NCI-H146 treated with DMSO at 0.1 percent for 48 hours (cell line): ENCODE measurements at regions not wholly inside any gene's neighbourhood (a gene's known extent, or its start where the extent isn't known, plus 50 kb on each side); places are given as distances from the start of the nearest gene placed in this dataset.
"Not testable (repeated sequence)": the region's sequence is repeated elsewhere in the genome, so short reads cannot be mapped to it uniquely, and the experiment has no call there.

Experiments used
- DNase-seq: peaks from one replicate; lab custom pipeline; 2025; ENCODE audit not compliant: unreplicated experiment; lab: John Stamatoyannopoulos, UW

DNA sequence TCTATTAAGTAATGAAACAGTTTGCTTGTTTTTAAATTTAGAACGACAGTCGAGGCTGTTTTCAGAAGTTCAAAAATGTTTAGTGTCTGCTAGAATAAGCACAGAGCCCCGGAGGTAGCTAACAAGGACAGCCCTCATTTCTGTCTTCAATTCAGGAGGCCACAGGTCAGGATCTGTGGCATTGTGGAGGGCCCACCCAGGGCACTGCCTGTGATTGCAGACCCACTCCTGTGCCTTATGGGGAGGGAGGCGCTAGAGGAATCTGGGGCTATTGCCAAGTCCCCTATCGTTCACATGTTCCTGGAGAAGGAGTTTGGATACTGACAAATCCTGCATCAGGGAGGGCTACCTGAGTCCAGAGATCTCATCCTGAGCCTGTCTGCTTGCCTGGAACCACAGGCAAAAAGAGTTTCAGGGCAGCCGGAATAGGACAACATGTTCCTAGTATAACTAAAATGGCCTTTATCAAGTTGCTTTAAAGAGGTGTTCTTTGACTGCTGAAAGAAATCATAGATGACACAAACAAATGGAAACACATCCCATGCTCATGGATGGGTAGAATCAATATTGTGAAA lies 141.5 kb upstream of the ROPN1 start:
- no peak for DNase-seq

DNA sequence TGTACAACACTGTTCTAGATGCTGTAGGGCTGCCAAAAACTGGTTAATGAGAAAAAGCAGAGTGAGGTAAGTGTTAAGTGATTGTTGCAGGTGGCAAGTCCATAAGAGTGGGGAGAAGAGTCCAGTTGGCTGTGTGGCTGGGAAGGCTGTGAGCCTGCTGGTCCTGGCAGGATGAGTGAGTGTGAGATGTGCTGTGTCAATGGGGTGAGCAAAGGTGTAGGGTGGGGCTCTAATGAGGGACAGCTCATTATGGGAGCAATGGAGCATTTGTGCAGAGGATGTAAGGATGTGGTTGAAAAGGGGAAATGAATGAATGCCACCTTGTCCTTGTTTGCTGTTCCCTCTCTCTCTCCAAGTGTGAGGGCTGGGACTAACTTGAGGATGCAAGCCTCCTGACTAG lies 145.3 kb upstream of the ROPN1 start:
- DNase-seq = no peak

DNA sequence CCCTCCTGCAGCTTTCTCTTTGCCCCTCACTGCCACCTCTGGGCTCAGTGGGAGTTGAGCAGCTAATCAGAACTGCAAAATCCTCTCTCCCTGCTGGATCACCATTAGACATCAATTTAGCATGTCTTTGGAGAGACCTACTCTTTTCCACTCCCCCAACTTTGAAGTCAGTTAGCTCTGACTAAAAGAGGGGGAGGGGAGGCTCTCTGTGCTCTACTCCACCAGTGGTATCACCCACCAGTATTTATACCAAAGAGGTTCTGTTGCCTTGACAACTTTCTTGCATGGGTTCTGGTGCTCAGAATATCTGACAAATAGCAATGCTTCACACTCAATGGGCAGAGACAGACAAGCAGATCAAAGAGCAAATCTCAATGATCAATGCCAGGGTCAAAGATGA lies 146.2 kb upstream of the ROPN1 start:
- no peak for DNase-seq

DNA sequence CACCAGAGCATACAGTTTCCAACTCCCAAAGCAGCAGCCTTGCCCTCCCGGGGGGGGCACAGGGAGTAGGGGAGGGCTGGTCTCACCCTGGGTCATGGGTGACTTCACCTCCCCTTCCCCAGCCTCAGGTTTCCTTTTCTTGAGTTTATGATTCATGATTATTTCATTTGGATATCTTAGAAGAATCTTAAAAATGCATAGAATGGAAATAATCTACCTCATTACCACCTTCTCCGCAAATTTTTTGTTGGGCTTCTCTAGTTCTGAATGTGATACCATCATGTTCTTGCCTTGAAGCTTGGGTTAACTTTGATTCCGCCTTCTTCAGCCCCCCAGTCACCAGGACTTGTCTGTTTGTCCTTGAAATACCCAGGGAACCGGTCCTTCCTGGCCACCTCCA lies 148.8 kb upstream of the ROPN1 start:
- no peak for DNase-seq

DNA sequence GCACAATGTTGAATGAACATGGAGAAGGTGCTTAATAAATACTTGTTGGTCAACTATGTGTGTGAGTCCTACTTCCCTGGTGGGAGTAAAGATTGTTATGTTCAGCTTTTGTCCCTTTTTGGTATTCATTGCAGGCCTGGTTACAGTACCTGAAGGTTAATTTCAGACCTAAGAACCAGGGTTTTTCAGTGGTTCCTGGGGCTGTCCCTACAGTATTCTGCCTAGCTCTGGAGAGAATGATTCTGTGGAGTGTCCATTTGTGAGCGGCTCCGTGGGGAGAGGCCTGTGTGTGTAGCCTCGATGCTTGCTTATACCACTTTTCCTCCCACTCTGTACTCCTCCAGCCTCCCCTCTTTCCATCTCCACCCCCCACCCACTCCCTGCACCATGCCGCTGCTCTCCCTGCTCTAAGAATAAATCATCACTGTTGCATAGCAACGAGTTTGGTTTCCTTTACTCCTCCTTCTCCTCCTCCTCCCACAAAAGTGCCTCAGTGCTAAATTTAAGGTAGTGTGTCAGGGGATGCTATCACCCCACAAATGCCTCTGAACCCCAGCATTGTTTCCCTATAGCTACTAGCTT lies 150.6 kb upstream of the ROPN1 start:
- no peak for DNase-seq

DNA sequence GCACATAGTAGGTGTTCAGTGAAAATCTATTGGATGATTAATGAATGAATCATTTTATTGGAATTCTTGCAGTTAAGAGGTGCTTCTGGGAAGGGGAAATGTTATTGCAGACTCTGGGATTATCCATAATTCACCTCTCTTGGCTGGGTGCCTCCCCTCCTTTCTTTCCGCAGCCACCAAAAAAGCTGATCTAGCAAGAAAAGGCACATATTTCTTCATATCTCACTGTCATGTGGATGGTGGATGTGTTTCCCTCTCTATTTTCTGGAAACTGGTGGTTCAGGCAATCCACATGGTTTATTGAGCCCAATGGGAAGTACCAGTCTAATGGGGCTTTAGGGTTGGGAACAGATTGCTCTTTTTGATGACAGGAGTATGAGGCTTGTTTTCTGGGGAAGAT lies 151.1 kb upstream of the ROPN1 start:
- no peak for DNase-seq

DNA sequence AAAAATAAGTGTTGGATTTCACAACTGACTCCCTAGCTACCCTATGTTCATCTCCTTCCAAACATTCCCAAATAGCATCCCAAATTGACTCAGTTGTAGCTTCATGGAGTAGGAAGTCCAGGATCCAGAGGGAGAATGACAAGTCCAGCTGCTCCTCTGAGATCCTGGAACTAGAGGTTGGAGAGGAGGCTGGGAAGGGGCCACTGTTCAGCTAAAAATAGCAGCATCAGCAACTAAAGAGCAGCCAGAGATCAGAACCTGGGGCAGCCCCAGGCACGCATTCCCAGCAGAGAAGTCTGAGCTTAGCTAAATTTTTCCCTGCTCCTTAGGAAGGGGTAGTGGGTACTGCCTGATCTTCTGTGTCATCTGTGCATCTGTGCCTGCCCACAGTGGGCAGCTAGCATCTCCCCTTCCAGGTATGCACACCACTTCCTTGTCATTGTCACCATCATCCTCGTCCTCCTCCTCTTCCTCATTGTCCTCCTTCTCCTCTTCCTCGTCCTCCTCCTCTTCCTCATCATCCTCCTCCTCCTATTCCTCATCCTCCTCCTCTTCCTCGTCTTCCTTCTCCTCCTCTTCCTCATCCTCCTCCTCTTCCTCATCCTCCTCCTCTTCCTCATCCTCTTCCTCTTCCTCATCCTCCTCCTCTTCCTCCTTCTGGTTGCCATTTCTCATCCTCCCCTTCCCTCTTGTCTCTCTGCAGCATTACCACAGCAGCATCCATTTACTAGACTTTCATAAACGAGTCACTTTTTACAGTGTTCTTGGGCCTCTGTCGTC lies 152.3 kb upstream of the ROPN1 start:
- DNase-seq = no peak

DNA sequence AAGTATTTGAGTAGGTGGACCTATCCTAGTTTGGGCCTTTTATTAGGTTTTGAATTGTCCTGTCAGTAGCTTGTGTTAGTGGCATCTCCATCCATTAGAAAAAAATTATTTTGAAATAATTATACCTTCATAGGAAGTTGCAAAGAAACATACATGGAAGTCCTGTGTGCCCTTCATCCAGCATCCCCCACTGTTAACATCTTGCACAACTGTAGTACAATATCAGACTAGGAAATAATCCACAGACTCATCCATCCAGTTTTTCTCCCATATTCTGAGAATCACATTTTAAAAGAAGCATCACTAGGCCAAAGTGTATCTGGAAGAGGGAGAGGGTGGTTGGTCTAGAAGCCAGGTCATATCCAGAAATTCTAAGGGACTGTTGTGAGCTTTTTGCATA lies 155.5 kb upstream of the ROPN1 start:
- DNase-seq = no peak

DNA sequence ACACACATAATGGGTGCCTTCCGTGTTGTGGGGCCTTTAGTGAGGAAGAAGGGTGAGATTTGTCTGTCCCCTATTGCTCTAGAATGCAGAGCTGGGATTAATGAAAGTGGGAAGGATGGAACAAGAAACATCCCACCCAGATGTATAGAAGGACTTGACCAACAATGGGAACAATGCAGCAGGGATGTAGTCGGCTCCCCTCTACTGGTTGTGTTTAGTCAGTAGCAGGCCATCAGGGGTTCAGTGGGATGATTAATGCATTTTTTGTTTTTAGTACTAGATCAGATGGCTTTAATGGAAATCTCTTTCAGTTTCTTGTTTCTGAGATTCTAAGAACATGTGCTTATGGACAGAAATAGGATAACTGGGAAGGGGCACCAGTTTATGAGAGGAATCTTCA lies 156.0 kb upstream of the ROPN1 start:
- no peak for DNase-seq

DNA sequence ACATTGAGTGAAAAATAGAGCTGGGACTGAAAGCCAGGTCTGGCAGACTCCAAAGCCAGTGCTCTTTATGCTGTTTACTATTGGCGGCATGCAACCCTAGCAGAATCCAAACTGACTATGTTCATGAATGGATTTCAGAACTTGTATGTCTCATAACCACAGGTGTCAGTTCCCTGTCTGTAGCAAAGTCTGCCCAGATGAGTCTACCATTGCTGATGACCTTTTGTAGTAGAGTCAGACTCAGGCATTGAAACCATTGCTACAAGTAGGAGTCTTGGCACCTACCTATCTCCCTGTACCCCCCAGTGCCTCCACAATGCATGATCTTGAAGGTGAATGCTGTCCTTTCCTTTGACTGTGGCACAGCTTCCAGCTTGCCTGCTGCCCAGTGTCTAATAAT lies 157.2 kb upstream of the ROPN1 start:
- no peak for DNase-seq

DNA sequence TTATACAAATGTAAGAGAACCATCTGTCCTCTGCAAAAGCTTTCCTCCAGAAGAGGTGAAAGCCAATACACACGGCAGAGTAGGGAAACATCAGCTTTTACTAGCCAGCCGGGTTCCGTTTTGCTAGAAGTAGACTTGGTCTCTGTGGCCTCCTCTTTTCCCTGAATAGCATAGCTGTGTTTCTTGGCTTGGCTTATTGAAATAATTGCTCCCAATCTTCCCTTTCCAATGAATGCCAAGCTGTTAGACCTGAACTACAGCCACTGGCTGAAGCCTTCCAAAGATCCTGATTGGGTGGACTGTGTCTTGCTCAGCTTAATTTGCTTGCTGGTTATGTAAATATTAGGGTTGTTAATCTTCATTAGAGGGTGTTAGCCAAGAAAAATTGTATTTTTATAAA lies 157.8 kb upstream of the ROPN1 start:
- peak; percentile 62 for DNase-seq

DNA sequence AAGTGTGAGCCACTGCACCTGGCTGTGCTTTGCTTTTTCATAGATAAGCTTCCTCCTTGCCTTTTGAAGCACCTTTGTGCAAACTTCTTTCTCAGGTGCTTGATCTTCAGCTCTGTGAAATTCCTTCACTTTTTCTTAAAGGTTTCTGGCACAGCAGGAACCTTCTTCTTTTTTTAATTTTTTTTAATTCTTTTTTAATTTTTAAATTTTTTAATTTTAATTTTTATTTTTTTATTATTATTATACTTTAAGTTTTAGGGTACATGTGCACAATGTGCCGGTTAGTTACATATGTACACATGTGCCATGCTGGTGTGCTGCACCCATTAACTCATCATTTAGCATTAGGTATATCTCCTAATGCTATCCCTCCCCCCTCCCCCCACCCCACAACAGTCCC lies 161.0 kb upstream of the ROPN1 start:
- not testable (repeated sequence) for DNase-seq

DNA sequence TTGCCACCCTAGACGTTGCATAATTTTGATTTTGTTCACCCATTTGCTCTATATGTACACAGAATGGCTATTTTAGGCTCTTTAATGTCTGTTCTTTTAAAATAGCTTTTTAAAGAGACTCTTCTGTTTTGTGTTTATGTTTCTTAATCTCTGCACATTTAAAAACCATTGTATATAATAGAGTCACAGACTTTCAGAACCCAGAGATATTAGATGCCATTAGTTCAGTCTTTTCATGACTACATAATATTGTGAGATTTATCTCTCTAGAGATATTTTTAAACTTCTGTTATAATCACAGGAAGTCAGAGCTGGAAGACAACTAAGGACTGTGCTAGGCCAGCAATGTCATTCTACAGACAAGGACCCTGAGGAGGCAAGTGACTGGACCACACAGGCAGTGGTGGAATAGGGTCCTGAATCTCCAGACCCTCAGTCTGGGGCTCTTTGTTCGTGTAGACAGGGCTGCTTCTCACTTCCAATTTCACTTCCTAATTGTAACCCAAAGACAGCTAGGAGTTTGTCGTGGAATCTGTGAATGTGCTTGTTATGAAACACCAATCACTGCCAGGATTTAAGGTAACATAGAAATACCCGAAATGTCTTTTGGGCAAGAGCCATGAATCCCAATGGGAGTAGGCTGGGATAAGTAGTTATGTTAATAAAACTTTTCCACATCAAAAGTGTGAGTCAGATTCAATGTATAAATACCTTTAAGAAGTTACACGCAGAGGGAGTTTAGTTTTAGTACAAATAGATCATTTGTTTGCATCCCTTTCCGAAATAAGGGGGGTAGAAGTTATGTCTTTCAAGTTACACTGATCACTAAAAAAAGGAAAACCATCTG lies 165.2 kb upstream of the ROPN1 start:
- DNase-seq = no peak

DNA sequence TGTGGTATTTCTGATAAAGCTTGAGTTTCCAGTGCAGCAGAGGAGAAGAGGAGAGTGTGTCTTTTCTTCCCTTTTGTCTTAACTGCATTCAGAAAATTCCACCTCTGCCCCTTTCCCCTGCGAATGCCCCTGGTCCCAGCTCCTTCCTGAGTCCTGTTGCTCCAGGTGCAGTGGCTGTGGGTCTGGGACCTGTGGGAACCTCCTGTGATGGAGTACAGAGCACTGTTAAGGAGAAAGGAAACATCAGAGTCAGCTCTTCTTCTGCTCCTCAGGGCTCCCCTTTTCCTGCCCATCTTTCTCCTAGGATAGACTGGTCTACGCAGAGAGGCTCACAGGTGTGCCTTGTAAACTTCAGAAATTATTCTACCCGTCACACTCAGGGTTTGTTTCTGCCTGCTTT lies 165.8 kb upstream of the ROPN1 start:
- DNase-seq = no peak

DNA sequence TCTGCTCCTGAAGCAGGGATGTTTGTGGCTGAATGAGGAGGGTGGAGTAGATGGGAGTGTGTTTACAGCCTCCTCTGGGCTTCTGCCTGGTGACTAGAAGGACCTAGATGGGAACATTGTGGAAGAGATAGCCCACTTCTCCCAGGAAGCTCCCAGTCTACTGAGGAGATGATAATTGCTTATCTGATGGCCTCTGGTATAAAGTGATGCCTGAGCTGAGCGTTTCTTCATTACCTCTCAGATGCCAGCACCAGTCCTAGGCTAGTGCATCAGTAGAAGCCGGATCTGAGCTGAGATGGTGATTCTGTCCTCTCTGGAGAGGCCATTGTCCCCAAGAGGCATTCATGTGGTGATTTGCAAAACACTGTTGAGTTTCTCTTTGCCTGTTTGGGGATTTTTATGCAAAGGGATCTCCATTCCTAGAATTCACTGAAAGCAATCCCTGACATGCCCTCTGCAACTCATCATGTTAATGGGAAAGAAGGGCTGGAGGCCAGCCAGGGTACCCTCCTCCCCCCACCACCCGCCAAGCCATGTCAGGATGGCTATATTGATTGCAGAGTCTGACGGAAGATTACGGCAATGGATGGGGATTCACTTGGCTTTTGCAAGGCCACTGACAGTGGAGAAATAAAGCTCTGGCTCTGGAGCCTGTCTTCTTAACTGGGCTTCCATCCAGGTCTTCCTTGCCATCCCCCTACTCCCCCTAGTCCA lies 166.4 kb upstream of the ROPN1 start:
- no peak for DNase-seq

DNA sequence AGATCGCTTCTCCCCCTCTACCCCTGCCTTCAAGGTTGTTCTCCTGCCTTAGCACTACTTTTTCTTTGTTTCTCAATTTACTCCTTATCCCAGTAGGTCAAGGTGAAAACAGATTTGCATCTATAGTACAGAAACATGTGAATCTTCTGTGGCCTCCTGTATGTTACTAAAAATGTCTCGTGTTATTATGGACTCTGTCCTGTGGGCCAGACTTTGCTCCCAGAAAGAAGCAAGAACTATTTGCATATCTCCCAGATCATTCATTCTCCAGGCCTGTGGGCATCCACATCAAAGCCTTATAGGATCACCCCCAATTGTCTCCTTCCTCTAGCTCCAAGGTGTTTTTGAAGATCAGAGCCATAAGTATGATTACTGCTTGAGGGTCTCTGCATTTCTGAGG lies 169.5 kb upstream of the ROPN1 start:
- DNase-seq = no peak

DNA sequence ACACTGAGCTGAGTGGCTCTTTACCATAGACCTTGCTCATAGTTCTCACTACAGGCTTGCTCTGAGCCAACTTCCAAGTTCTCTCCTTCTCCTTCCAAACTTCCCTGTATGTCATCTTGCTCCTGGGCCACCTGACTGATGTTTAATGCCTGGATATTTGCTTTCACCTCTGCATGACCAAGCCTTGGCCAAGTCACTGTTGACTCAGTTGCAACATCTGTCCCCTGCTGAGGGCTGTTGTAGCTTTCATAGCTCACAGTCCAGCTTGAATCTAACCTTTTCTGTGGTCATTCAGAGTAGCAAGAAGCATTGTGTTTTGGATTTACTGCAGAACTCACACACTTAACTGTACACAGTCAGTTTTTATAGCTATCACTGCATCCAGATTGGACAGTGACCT lies 171.8 kb upstream of the ROPN1 start:
- no peak for DNase-seq

DNA sequence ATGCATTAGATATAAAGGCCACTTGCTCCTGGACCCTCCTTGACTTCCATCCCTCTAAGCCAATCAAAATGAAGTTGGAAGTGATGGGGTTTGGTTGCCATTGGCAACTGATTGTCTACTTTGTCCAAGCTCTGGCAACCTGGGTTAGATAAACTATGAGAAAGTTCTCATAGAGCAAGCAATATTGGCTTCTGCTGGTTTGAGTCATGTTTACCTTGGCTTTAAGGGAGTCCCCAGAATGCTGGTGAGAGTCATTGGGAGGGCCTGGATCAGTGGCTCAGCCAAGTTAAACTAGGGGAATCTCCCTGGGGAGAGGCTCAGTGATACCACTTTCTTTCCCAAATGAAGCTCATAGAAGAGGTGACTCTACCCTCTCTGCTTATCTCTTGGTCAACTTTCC lies 176.3 kb upstream of the ROPN1 start:
- DNase-seq = no peak

DNA sequence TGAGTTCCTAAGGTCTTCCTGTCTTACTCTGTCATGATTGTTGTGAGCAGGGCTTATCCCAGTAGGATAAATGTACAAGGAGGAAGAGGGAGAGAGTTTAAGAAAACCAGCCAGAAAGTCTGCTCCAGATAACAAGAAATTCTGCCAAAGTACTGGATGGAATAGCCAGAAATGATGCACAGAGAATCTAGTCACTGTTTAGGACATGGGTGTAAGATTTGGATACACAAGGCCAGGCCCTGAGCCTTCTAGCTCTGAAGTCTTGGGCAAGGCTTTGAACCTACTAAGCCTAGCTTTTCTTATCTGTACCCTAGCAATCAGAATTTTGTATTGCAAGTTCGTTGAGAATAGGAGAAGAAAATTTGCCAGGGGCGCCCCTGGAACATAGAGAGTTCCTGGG lies 180.4 kb upstream of the ROPN1 start:
- no peak for DNase-seq

DNA sequence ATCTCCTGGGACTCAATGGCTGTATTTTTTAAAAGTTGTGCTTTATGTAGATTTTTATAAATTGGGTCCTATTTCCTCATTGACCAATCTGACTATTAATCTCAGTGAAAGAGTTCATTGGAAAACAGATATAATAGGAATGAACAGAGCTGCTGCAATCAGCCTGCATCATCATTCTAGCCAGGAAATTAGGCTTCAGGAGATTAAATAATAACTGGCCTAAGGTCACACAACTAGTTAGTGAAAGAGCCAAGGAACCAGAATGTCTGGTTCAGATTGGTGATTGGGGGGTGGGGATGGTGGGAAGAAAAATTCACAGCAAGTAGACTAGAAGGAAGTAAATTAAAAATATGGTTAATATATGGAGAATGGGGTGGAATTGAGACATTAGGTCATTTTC lies 180.9 kb upstream of the ROPN1 start:
- no peak for DNase-seq

DNA sequence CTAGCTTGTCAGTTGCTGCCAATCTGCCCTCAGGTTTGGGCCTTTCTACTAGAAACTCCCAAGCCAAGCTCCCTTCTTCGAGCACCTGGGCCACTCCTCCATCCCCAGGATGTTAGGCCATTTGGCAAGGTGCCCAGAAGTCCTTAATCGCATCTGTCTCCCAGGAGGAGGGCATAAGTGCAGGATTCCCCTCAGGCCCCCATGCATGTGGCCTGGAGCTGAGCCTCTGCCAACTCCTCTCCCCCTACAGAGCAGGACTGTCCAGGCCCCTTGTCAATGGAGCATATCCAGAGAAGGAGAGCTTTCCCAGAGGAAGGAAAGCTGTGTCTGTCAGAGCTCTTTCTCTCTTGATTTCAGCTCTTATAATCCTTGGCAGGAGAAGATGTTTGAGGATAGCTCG lies 182.6 kb upstream of the ROPN1 start:
- peak; percentile 93 for DNase-seq
